CD4-positive, alpha-beta T cell (primary cell): ENCODE measurements at regions not wholly inside any gene's neighbourhood (a gene's known extent, or its start where the extent isn't known, plus 50 kb on each side); places are given as distances from the start of the nearest gene placed in this dataset.

Source experiments
- ATAC-seq: fragments of 200-7000 bp; cut with Tn5 transposase; one replicate; pipeline ENCODE4 v1.10.0; 2022; ENCODE audit warnings: mild to moderate bottlenecking; ENCODE audit not compliant: poor library complexity
- CTCF ChIA-PET: fragments of 350-600 bp; sonication (Branson Sonifier 250); formaldehyde crosslinking; loops from one replicate; lab custom pipeline; 2021; ENCODE audit warnings: antibody characterized with exemption, inconsistent platforms; lab: Charles Lee
- POLR2A ChIA-PET: fragments of 350-600 bp; sonication (Branson Sonifier 250); formaldehyde crosslinking; loops from one replicate; lab custom pipeline; 2021; ENCODE audit warnings: antibody characterized with exemption, inconsistent platforms; lab: Charles Lee
- DNase-seq, 14 experiments: peaks; one replicate each; pipeline ENCODE4 v3.0.0-alpha.2; 2013 to 2020; ENCODE audit warnings: mixed read lengths in 2 of 14
- H3K27ac ChIP-seq, 2 donors: one replicate each; pipeline versions ENCODE4 v1.5.1 to v1.7.0; 2013; ENCODE audit warnings: low read length in 2 of 2, low read depth in 1 of 2, mild to moderate bottlenecking in 1 of 2
- H3K27me3 ChIP-seq, 2 experiments: 1 replicate in 1 of 2; 2 replicates in 1 of 2; pipeline versions ENCODE4 v1.6.1 to v1.7.0; 2013; ENCODE audit warnings: low read length in 2 of 2, control low read depth in 1 of 2, mild to moderate bottlenecking in 1 of 2, moderate library complexity in 1 of 2; ENCODE audit not compliant: insufficient read depth in 2 of 2, control insufficient read depth in 1 of 2
- H3K36me3 ChIP-seq: one replicate; pipeline ENCODE4 v1.6.1; 2013; ENCODE audit warnings: low read length, control low read depth; ENCODE audit not compliant: insufficient read depth
- H3K4me1 ChIP-seq: one replicate; pipeline ENCODE4 v1.6.1; 2013; ENCODE audit warnings: low read length, control low read depth; ENCODE audit not compliant: insufficient read depth
- H3K4me3 ChIP-seq: one replicate; pipeline ENCODE4 v1.5.1; 2013; ENCODE audit warnings: mild to moderate bottlenecking, low read length, moderate library complexity
- H3K9me3 ChIP-seq, 2 experiments: 1 replicate in 1 of 2; 2 replicates in 1 of 2; pipeline versions ENCODE4 v1.6.1 to v1.7.0; 2013; ENCODE audit warnings: low read length in 2 of 2, mild to moderate bottlenecking in 2 of 2, control low read depth in 1 of 2, moderate library complexity in 1 of 2; ENCODE audit not compliant: control insufficient read depth in 1 of 2, insufficient read depth in 1 of 2
- H3K27ac Mint-ChIP-seq: one replicate; pipeline ENCODE4 v1.8.0; 2020; ENCODE audit warnings: mixed read lengths
- H3K27me3 Mint-ChIP-seq: one replicate; pipeline ENCODE4 v1.8.0; 2021; ENCODE audit warnings: mixed read lengths
- H3K36me3 Mint-ChIP-seq: one replicate; pipeline ENCODE4 v1.8.0; 2021; ENCODE audit warnings: low read depth, mixed read lengths
- H3K4me1 Mint-ChIP-seq: one replicate; pipeline ENCODE4 v1.8.0; 2021; ENCODE audit warnings: low read depth, mixed read lengths
- H3K4me3 Mint-ChIP-seq: one replicate; pipeline ENCODE4 v1.8.0; 2020; ENCODE audit warnings: mild to moderate bottlenecking, mixed read lengths
- H3K9me3 Mint-ChIP-seq: one replicate; pipeline ENCODE4 v1.8.0; 2020; ENCODE audit warnings: mixed read lengths
- intact Hi-C, 2 experiments: fragments of 100-400 bp; cut with DNase I in 1 of 2; cut with micrococcal nuclease in 1 of 2; formaldehyde crosslinking; loops; one replicate each; pipeline versions ENCODE4 v1.15.1 to v1.9.0; 2023 to 2025; cut with DNase I, micrococcal nuclease
- TF ChIP-seq, protein P1 (sequence below): fragments of 200-600 bp; IDR thresholded peaks from one replicate; pipeline ENCODE4 v1.8.0; 2022; ENCODE audit warnings: antibody characterized with exemption, mild to moderate bottlenecking

GRCh38 chr11:122359081-122359571, 243.1 kb upstream of the BLID start:
- Mint-ChIP-seq H3K9me3 (no peaks in the 10 kb centered on the region), H3K27ac (no peak overlapping the region), H3K27me3 (no peaks in the 10 kb centered on the region), H3K4me1 (no peaks in the 10 kb centered on the region), H3K36me3 (no peaks in the 10 kb centered on the region), H3K4me3 (no peak overlapping the region)
- intact Hi-C loops: no loop called here
- DNase-seq: no peak
- Histone ChIP-seq H3K27me3 (no peaks in the 10 kb centered on the region), H3K4me1 (no peaks in the 10 kb centered on the region), H3K36me3 (no peaks in the 10 kb centered on the region), H3K4me3 (no peak overlapping the region), H3K27ac (no peak overlapping the region), H3K9me3 (no peaks in the 10 kb centered on the region)
- ChIA-PET POLR2A (no interaction called here), CTCF (no interaction called here)
- no peak for ATAC-seq
- TF ChIP-seq, protein P1, sequence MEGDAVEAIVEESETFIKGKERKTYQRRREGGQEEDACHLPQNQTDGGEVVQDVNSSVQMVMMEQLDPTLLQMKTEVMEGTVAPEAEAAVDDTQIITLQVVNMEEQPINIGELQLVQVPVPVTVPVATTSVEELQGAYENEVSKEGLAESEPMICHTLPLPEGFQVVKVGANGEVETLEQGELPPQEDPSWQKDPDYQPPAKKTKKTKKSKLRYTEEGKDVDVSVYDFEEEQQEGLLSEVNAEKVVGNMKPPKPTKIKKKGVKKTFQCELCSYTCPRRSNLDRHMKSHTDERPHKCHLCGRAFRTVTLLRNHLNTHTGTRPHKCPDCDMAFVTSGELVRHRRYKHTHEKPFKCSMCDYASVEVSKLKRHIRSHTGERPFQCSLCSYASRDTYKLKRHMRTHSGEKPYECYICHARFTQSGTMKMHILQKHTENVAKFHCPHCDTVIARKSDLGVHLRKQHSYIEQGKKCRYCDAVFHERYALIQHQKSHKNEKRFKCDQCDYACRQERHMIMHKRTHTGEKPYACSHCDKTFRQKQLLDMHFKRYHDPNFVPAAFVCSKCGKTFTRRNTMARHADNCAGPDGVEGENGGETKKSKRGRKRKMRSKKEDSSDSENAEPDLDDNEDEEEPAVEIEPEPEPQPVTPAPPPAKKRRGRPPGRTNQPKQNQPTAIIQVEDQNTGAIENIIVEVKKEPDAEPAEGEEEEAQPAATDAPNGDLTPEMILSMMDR: no peak

DNA sequence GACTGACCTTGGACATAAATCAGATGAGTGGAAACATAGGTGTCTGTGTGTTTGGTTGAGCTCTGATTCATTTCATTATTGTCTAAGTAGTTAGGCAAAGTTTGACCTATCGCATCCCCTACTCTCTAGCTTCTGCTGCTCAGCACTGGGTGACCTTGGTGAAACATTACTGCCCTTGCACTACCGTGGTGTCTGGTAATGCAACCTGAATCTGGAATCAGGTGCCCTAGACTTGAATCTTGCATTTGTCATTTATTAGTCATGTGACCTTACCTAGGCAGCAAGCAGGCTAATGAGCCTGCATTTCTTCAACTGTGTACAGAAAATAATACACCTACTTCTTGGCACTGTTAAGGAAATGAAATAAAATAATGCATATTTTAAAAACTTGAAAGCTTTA, 242.3 kb upstream of the BLID start:
- no peaks in the 10 kb centered on the region for H3K4me1 ChIP-seq
- H3K4me3 ChIP-seq: no peak overlapping the region
- intact Hi-C loops: no loop called here
- H3K27ac ChIP-seq: no peak overlapping the region
- Mint-ChIP-seq H3K27ac (no peak overlapping the region), H3K9me3 (no peaks in the 10 kb centered on the region), H3K27me3 (no peaks in the 10 kb centered on the region), H3K36me3 (no peaks in the 10 kb centered on the region), H3K4me3 (no peak overlapping the region), H3K4me1 (no peaks in the 10 kb centered on the region)
- H3K9me3 ChIP-seq: no peaks in the 10 kb centered on the region
- DNase-seq: no peak
- TF ChIP-seq, protein P1: no peak
- CTCF ChIA-PET: no interaction called here
- H3K36me3 ChIP-seq: no peaks in the 10 kb centered on the region
- H3K27me3 ChIP-seq: no peaks in the 10 kb centered on the region
- ATAC-seq: no peak
- POLR2A ChIA-PET: no interaction called here

GRCh38 chr11:122355968-122356367, 240.0 kb upstream of the BLID start:
- ChIA-PET CTCF (no interaction called here), POLR2A (no interaction called here)
- Mint-ChIP-seq H3K4me1 (no peaks in the 10 kb centered on the region), H3K27me3 (peaks cover 5% of the 10 kb centered on the region), H3K27ac (no peak overlapping the region), H3K36me3 (no peaks in the 10 kb centered on the region), H3K9me3 (no peaks in the 10 kb centered on the region), H3K4me3 (no peak overlapping the region)
- TF ChIP-seq, protein P1: no peak
- H3K9me3 ChIP-seq: no peaks in the 10 kb centered on the region
- no peaks in the 10 kb centered on the region for H3K4me1 ChIP-seq
- ATAC-seq (no peak), DNase-seq (no peak)
- intact Hi-C loops: no loop called here
- H3K27ac ChIP-seq: no peak overlapping the region
- no peaks in the 10 kb centered on the region for H3K27me3 ChIP-seq
- no peak overlapping the region for H3K4me3 ChIP-seq
- no peaks in the 10 kb centered on the region for H3K36me3 ChIP-seq
